NCI-H2081 treated with DMSO at 0.1 percent for 48 hours (cell line): ENCODE measurements at regions not wholly inside any gene's neighbourhood (a gene's known extent, or its start where the extent isn't known, plus 50 kb on each side); places are given as distances from the start of the nearest gene placed in this dataset.

Experiments
- DNase-seq: peaks from one replicate; lab custom pipeline; 2025; lab: John Stamatoyannopoulos, UW

- DNase-seq = no peak
Measured at GRCh38 chr1:173422456-173422976, 54.6 kb upstream of the PRDX6 start.

- no peak for DNase-seq
Measured at GRCh38 chr1:173423291-173423690, 53.8 kb upstream of the PRDX6 start.

- no peak for DNase-seq
Measured at GRCh38 chr1:173424143-173424542, 53.0 kb upstream of the PRDX6 start.

- DNase-seq = no peak
Measured at GRCh38 chr1:173424782-173425407, 52.2 kb upstream of the PRDX6 start.

- DNase-seq = no peak
Measured at GRCh38 chr1:173426057-173426456, 51.1 kb upstream of the PRDX6 start.

- DNase-seq = no peak
Measured at GRCh38 chr1:173427146-173428054, 49.7 kb upstream of the PRDX6 start.
